ENCODE measurements at regions not wholly inside any gene's neighbourhood (a gene's known extent, or its start where the extent isn't known, plus 50 kb on each side); places are given as distances from the start of the nearest gene placed in this dataset.

- H3K4me3 ChIP-seq (ENCODE audit: low read depth, low read length): no peak overlapping the region
- no CpG with 5 or more reads among the region's 8 CpGs for WGBS (ENCODE audit: extremely low coverage, insufficient coverage, insufficient read length)
- H3K9me3 ChIP-seq (ENCODE audit: insufficient read depth, low read depth, low read length): no peaks in the 10 kb centered on the region
Measured at GRCh38 chr9:28059192-28059591, 485.9 kb upstream of the C9orf72 start.

GRCh38 chr9:28064241-28064815 is 491.0 kb upstream of the C9orf72 start:
- H3K4me2 ChIP-seq (ENCODE audit: low read length): no peak overlapping the region
- no CpG with 5 or more reads among the region's 9 CpGs for WGBS (ENCODE audit: extremely low coverage, insufficient coverage, insufficient read length)
- H4K91ac ChIP-seq (ENCODE audit: low read depth, low read length): no peak overlapping the region
- no peak overlapping the region for H3K4ac ChIP-seq (ENCODE audit: low read depth, low read length)
- no peaks in the 10 kb centered on the region for H3K9me3 ChIP-seq (ENCODE audit: insufficient read depth, low read depth, low read length)
- H3K18ac ChIP-seq (ENCODE audit: low read length): no peak overlapping the region
- no peak overlapping the region for H3K23ac ChIP-seq (ENCODE audit: low read length)
- no peaks in the 10 kb centered on the region for H3K4me1 ChIP-seq (ENCODE audit: control insufficient read depth in 1 of 2, insufficient read depth in 2 of 2, low read length in 2 of 2)
- no peak overlapping the region for H2BK5ac ChIP-seq (ENCODE audit: low read depth, low read length, poor library complexity)
- H3K4me3 ChIP-seq (ENCODE audit: low read depth, low read length): no peak overlapping the region
- H3K14ac ChIP-seq (ENCODE audit: low read length): no peak overlapping the region
- H2AK5ac ChIP-seq (ENCODE audit: low read length): no peak overlapping the region
- H3K27me3 ChIP-seq (ENCODE audit: insufficient read depth, low read length): no peaks in the 10 kb centered on the region
- H3K79me1 ChIP-seq (ENCODE audit: low read length): no peaks in the 10 kb centered on the region
- H2BK12ac ChIP-seq (ENCODE audit: low read length): no peak overlapping the region
- no peak overlapping the region for H2AFZ ChIP-seq (ENCODE audit: insufficient read depth, low read length, poor library complexity)
- no peak overlapping the region for H3K9ac ChIP-seq (ENCODE audit: low read length)
- no peak overlapping the region for H2BK120ac ChIP-seq (ENCODE audit: insufficient read depth, low read length, poor library complexity)
- no peak overlapping the region for H4K12ac ChIP-seq (ENCODE audit: low read depth, low read length)
- no peak for DNase-seq
- H3K36me3 ChIP-seq (ENCODE audit: control insufficient read depth in 1 of 2, insufficient read depth in 2 of 2, low read length in 2 of 2): no peaks in the 10 kb centered on the region
- H3K79me2 ChIP-seq (ENCODE audit: control insufficient read depth, insufficient read depth, low read length, poor library complexity): no peaks in the 10 kb centered on the region
- H4K8ac ChIP-seq (ENCODE audit: low read depth, low read length): no peak overlapping the region
- no peak overlapping the region for H3K27ac ChIP-seq (ENCODE audit: low read depth, low read length)

More at GRCh38 chr9:28059192-28059591, 485.9 kb upstream of the C9orf72 start:
- no peak overlapping the region for H2AK5ac ChIP-seq (ENCODE audit: low read length)
- no peak overlapping the region for H4K12ac ChIP-seq (ENCODE audit: low read depth, low read length)
- H4K8ac ChIP-seq (ENCODE audit: low read depth, low read length): no peak overlapping the region
- H2AFZ ChIP-seq (ENCODE audit: insufficient read depth, low read length, poor library complexity): no peak overlapping the region
- H3K4me1 ChIP-seq (ENCODE audit: control insufficient read depth in 1 of 2, insufficient read depth in 2 of 2, low read length in 2 of 2): no peaks in the 10 kb centered on the region
- H3K27ac ChIP-seq (ENCODE audit: low read depth, low read length): no peak overlapping the region
- no peak for DNase-seq
- H3K23ac ChIP-seq (ENCODE audit: low read length): no peak overlapping the region
- H4K91ac ChIP-seq (ENCODE audit: low read depth, low read length): no peak overlapping the region
- no peak overlapping the region for H2BK120ac ChIP-seq (ENCODE audit: insufficient read depth, low read length, poor library complexity)
- H3K27me3 ChIP-seq (ENCODE audit: insufficient read depth, low read length): no peaks in the 10 kb centered on the region
- H2BK5ac ChIP-seq (ENCODE audit: low read depth, low read length, poor library complexity): no peak overlapping the region
- no peak overlapping the region for H3K18ac ChIP-seq (ENCODE audit: low read length)
- H3K36me3 ChIP-seq (ENCODE audit: control insufficient read depth in 1 of 2, insufficient read depth in 2 of 2, low read length in 2 of 2): no peaks in the 10 kb centered on the region
- H3K79me1 ChIP-seq (ENCODE audit: low read length): no peaks in the 10 kb centered on the region
- H3K4me2 ChIP-seq (ENCODE audit: low read length): no peak overlapping the region
- no peak overlapping the region for H3K9ac ChIP-seq (ENCODE audit: low read length)
- no peak overlapping the region for H3K4ac ChIP-seq (ENCODE audit: low read depth, low read length)
- no peaks in the 10 kb centered on the region for H3K79me2 ChIP-seq (ENCODE audit: control insufficient read depth, insufficient read depth, low read length, poor library complexity)
- no peak overlapping the region for H3K14ac ChIP-seq (ENCODE audit: low read length)
- no peak overlapping the region for H2BK12ac ChIP-seq (ENCODE audit: low read length)

GRCh38 chr9:28073270-28073669 is 500.0 kb upstream of the C9orf72 start:
- DNase-seq: peak; percentile 66 to 89
- H2AFZ ChIP-seq (ENCODE audit: insufficient read depth, low read length, poor library complexity): no peak overlapping the region
- no peak overlapping the region for H2BK5ac ChIP-seq (ENCODE audit: low read depth, low read length, poor library complexity)

GRCh38 chr9:28079677-28080076 is 506.4 kb upstream of the C9orf72 start:
- H4K8ac ChIP-seq (ENCODE audit: low read depth, low read length): no peak overlapping the region
- no peaks in the 10 kb centered on the region for H3K27me3 ChIP-seq (ENCODE audit: insufficient read depth, low read length)
- H3K14ac ChIP-seq (ENCODE audit: low read length): no peak overlapping the region
- no peak overlapping the region for H2BK120ac ChIP-seq (ENCODE audit: insufficient read depth, low read length, poor library complexity)
- H3K27ac ChIP-seq (ENCODE audit: low read depth, low read length): no peak overlapping the region
- no peaks in the 10 kb centered on the region for H3K36me3 ChIP-seq (ENCODE audit: control insufficient read depth in 1 of 2, insufficient read depth in 2 of 2, low read length in 2 of 2)
- no peak overlapping the region for H3K9ac ChIP-seq (ENCODE audit: low read length)
- H4K12ac ChIP-seq (ENCODE audit: low read depth, low read length): no peak overlapping the region
- no peaks in the 10 kb centered on the region for H3K79me1 ChIP-seq (ENCODE audit: low read length)
- no peak for DNase-seq
- H3K23ac ChIP-seq (ENCODE audit: low read length): no peak overlapping the region
- WGBS (ENCODE audit: extremely low coverage, insufficient coverage, insufficient read length): no CpG with 5 or more reads among the region's 3 CpGs
- no peak overlapping the region for H3K4me2 ChIP-seq (ENCODE audit: low read length)
- H3K18ac ChIP-seq (ENCODE audit: low read length): no peak overlapping the region
- no peak overlapping the region for H2BK5ac ChIP-seq (ENCODE audit: low read depth, low read length, poor library complexity)
- H3K4me3 ChIP-seq (ENCODE audit: low read depth, low read length): no peak overlapping the region
- H3K9me3 ChIP-seq (ENCODE audit: insufficient read depth, low read depth, low read length): no peaks in the 10 kb centered on the region
- no peak overlapping the region for H4K91ac ChIP-seq (ENCODE audit: low read depth, low read length)
- H3K4me1 ChIP-seq (ENCODE audit: control insufficient read depth in 1 of 2, insufficient read depth in 2 of 2, low read length in 2 of 2): no peaks in the 10 kb centered on the region
- H3K79me2 ChIP-seq (ENCODE audit: control insufficient read depth, insufficient read depth, low read length, poor library complexity): no peaks in the 10 kb centered on the region
- no peak overlapping the region for H2AFZ ChIP-seq (ENCODE audit: insufficient read depth, low read length, poor library complexity)
- no peak overlapping the region for H3K4ac ChIP-seq (ENCODE audit: low read depth, low read length)
- no peak overlapping the region for H2AK5ac ChIP-seq (ENCODE audit: low read length)
- no peak overlapping the region for H2BK12ac ChIP-seq (ENCODE audit: low read length)

More at GRCh38 chr9:28073270-28073669, 500.0 kb upstream of the C9orf72 start:
- Histone ChIP-seq H3K27ac (ENCODE audit: low read depth, low read length) (no peak overlapping the region), H4K12ac (ENCODE audit: low read depth, low read length) (no peak overlapping the region), H4K8ac (ENCODE audit: low read depth, low read length) (no peak overlapping the region), H2BK120ac (ENCODE audit: insufficient read depth, low read length, poor library complexity) (no peak overlapping the region), H3K4me1 (ENCODE audit: control insufficient read depth in 1 of 2, insufficient read depth in 2 of 2, low read length in 2 of 2) (no peaks in the 10 kb centered on the region), H3K4ac (ENCODE audit: low read depth, low read length) (no peak overlapping the region), H3K9ac (ENCODE audit: low read length) (no peak overlapping the region), H3K79me1 (ENCODE audit: low read length) (no peaks in the 10 kb centered on the region), H3K14ac (ENCODE audit: low read length) (no peak overlapping the region), H3K27me3 (ENCODE audit: insufficient read depth, low read length) (no peaks in the 10 kb centered on the region), H3K36me3 (ENCODE audit: control insufficient read depth in 1 of 2, insufficient read depth in 2 of 2, low read length in 2 of 2) (no peaks in the 10 kb centered on the region), H3K23ac (ENCODE audit: low read length) (no peak overlapping the region), H2AK5ac (ENCODE audit: low read length) (no peak overlapping the region), H3K79me2 (ENCODE audit: control insufficient read depth, insufficient read depth, low read length, poor library complexity) (no peaks in the 10 kb centered on the region), H2BK12ac (ENCODE audit: low read length) (no peak overlapping the region), H3K4me2 (ENCODE audit: low read length) (no peak overlapping the region), H3K9me3 (ENCODE audit: insufficient read depth, low read depth, low read length) (no peaks in the 10 kb centered on the region), H4K91ac (ENCODE audit: low read depth, low read length) (no peak overlapping the region), H3K4me3 (ENCODE audit: low read depth, low read length) (no peak overlapping the region), H3K18ac (ENCODE audit: low read length) (no peak overlapping the region)
- WGBS (ENCODE audit: extremely low coverage, insufficient coverage, insufficient read length): no CpG with 5 or more reads among the region's 1 CpG
